Lung (tissue), 11 donors: ENCODE measurements at regions not wholly inside any gene's neighbourhood (a gene's known extent, or its start where the extent isn't known, plus 50 kb on each side); places are given as distances from the start of the nearest gene placed in this dataset.

ENCODE experiments used
- ATAC-seq: fragments of 200-7000 bp; cut with Tn5 transposase; one replicate; pipeline ENCODE4 v1.9.1; 2020; ENCODE audit warnings: moderate number of reproducible peaks; ENCODE audit not compliant: insufficient read depth, low FRiP score
- DNase-seq, 3 donors: peaks; one replicate each; pipeline ENCODE4 v3.0.0-alpha.2; 2013 to 2017
- H3K27ac ChIP-seq, 2 donors: one replicate each; pipeline ENCODE4 v1.5.1; 2013; ENCODE audit warnings: mild to moderate bottlenecking in 2 of 2, moderate library complexity in 2 of 2, control low read depth in 1 of 2, inconsistent platforms in 1 of 2, low read depth in 1 of 2, low read length in 1 of 2
- H3K27me3 ChIP-seq, 3 donors: one replicate each; pipeline ENCODE4 v1.5.1; 2013; ENCODE audit warnings: low read length in 2 of 3; ENCODE audit not compliant: control insufficient read depth in 3 of 3, insufficient read depth in 3 of 3
- H3K36me3 ChIP-seq, 4 donors: one replicate each; pipeline ENCODE4 v1.5.1; 2013; ENCODE audit warnings: low read length in 4 of 4, mild to moderate bottlenecking in 1 of 4, moderate library complexity in 1 of 4; ENCODE audit not compliant: control insufficient read depth in 4 of 4, insufficient read depth in 4 of 4
- H3K4me1 ChIP-seq, 5 donors: one replicate each; pipeline ENCODE4 v1.5.1; 2013; ENCODE audit warnings: low read length in 5 of 5, mild to moderate bottlenecking in 2 of 5, moderate library complexity in 1 of 5; ENCODE audit not compliant: control insufficient read depth in 5 of 5, insufficient read depth in 5 of 5
- H3K4me3 ChIP-seq: one replicate; pipeline ENCODE4 v1.5.1; 2013; ENCODE audit warnings: mild to moderate bottlenecking, control low read depth, moderate library complexity
- H3K9ac ChIP-seq, 2 donors: one replicate each; pipeline ENCODE4 v1.5.1; 2013; ENCODE audit warnings: low read length in 2 of 2, control low read depth in 1 of 2; ENCODE audit not compliant: insufficient read depth in 1 of 2
- H3K9me3 ChIP-seq, 4 donors: one replicate each; pipeline ENCODE4 v1.5.1; 2013; ENCODE audit warnings: low read length in 3 of 4, mild to moderate bottlenecking in 1 of 4, moderate library complexity in 1 of 4; ENCODE audit not compliant: control insufficient read depth in 4 of 4, insufficient read depth in 3 of 4
- WGBS, 2 donors: extraction: QIAGEN DNeasy Blood & Tissue Kit; methylation state at CpG; one replicate each; pipeline ENCODE4 v1.1.7; 2013; 5-methylcytosine and 5-hydroxymethylcytosine counted together
- TF ChIP-seq, protein P1 (sequence below): IDR thresholded peaks from 2 replicates; pipeline ENCODE4 v1.5.1; 2012; ENCODE audit warnings: mild to moderate bottlenecking; ENCODE audit errors: control extremely low read depth, extremely low read depth
- donor health status: control.
- donor health status: control.
- donor health status: Bipolar disorder and iron deficiency.
- donor health status: healthy.
- donor health status: DM: yes; HTN: yes; CAD: no.

DNA sequence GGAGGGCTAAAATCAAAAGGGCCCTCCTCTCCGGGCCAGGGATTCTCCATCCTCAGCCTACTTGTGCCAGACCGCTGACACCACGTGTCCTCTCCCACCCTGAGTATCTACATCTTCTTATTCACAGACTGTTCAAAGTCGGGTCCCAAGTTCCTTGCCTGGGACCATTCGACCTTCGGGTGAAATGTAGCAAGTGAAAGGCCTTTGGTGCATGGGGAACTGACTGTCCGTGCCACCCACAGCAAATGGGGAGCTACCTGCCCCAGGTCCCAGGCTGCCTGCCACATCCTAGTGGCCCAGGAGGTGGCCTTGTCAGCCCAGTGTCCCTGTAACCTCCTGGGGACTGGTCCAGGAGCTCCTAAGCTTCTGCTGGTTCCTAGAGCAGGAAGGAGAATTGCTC, 67.3 kb downstream of the RTL6 start:
- Histone ChIP-seq H3K27ac (no peak overlapping the region), H3K9me3 (no peaks in the 10 kb centered on the region), H3K9ac (no peak overlapping the region), H3K4me3 (no peak overlapping the region), H3K4me1 (peaks cover 0 to 4% (median 0%) of the 10 kb centered on the region in 5 donors), H3K27me3 (no peaks in the 10 kb centered on the region), H3K36me3 (no peaks in the 10 kb centered on the region)
- ATAC-seq (no peak), DNase-seq (peak in 1 of 3 donors; percentile 3)
- TF ChIP-seq, protein P1, sequence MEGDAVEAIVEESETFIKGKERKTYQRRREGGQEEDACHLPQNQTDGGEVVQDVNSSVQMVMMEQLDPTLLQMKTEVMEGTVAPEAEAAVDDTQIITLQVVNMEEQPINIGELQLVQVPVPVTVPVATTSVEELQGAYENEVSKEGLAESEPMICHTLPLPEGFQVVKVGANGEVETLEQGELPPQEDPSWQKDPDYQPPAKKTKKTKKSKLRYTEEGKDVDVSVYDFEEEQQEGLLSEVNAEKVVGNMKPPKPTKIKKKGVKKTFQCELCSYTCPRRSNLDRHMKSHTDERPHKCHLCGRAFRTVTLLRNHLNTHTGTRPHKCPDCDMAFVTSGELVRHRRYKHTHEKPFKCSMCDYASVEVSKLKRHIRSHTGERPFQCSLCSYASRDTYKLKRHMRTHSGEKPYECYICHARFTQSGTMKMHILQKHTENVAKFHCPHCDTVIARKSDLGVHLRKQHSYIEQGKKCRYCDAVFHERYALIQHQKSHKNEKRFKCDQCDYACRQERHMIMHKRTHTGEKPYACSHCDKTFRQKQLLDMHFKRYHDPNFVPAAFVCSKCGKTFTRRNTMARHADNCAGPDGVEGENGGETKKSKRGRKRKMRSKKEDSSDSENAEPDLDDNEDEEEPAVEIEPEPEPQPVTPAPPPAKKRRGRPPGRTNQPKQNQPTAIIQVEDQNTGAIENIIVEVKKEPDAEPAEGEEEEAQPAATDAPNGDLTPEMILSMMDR: no peak
- 89 to 95% methylated on average over 7 of the region's 7 CpGs for WGBS, 2 donors

DNA sequence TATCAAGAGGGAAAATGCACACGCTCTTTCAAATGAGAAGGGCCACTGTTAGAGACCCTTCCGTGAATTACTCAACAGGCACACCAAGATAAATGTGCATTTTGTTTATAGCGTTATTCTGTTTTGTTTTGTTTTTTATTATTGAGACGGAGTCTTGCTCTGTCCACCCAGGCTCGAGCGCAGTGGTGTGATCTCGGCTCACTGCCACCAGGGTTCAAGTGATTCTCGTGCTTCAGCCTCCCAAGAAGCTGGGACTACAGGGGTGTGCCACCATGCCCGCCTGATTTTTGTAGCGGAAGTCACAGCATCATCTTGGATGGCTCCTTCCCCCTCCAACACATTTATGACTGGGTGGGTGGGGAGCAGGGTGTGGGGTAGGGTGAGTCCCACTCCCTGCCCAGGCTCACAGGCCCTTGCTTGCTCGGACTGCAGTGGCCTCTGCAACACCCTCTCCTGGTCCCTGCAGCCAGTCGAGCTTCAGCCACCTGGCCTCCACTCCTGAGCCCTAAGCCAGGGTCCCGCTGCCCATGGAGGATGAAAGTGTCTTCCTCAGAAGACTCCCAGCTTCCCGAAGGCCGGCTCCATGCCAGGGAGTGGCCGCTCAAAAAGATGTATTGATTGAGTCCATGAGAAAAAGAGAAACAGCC, 68.0 kb downstream of the RTL6 start:
- H3K4me1 ChIP-seq: peaks cover 0 to 7% (median 6%) of the 10 kb centered on the region in 5 donors
- H3K27me3 ChIP-seq: no peaks in the 10 kb centered on the region
- H3K4me3 ChIP-seq: no peak overlapping the region
- H3K36me3 ChIP-seq: no peaks in the 10 kb centered on the region
- H3K9me3 ChIP-seq: no peaks in the 10 kb centered on the region
- 90 to 96% methylated on average over 16 of the region's 16 CpGs for WGBS, 2 donors
- ATAC-seq (no peak), DNase-seq (no peak)
- no peak overlapping the region for H3K9ac ChIP-seq
- TF ChIP-seq, protein P1: no peak
- no peak overlapping the region for H3K27ac ChIP-seq

DNA sequence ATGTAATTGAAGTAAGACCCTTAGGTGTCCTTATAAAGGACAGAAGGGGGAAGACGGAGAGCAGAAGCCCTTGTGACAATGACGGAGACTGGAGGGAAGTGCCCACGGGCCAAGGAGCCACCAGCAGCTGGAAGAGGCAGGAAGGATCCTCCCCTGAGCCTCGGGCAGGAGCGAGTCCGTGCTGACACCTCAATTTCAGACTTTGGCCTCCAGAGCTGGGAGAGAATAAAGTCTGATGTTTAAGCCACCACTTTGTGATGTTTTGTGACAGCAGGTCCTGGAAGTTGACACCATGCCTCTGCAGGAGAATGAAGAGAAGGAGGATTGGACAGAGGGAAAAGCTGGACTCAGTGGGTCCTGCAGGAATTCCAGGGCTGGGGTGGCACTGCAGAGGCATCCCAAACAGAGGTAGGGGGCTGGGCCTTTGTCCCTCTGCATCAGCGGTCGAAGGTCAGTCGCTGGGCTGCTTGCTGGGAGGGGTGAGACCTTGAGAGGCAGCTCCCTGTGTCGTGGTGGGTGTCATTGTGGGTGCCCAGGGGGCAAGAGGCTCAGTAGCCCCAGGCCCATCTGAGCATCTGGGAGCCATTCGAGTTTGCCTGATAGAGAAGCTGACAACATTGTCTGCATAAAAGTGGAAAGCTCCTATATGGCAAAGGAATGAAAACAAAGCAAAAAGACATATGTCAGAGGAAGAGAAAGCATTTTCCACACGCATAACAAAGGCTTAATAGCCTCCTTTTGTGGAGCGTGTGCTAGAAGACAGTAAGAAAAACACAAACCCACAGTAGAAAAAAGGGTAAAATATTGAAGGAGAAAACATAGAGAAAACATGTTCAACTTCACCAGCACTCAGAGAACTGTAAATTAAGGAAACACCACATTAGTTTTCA, 68.8 kb downstream of the RTL6 start:
- Histone ChIP-seq H3K27me3 (no peaks in the 10 kb centered on the region), H3K4me3 (no peak overlapping the region), H3K36me3 (no peaks in the 10 kb centered on the region), H3K9me3 (no peaks in the 10 kb centered on the region), H3K27ac (no peak overlapping the region), H3K4me1 (peaks cover 0 to 12% (median 7%) of the 10 kb centered on the region in 5 donors), H3K9ac (no peak overlapping the region)
- peak in 1 of 3 donors; percentile 30 for DNase-seq
- 73% methylated on average over 13 of the region's 13 CpGs for whole genome bisulfite sequencing, 2 donors
- TF ChIP-seq, protein P1: no peak
- ATAC-seq: no peak
